ENCODE measurements at regions not wholly inside any gene's neighbourhood (a gene's known extent, or its start where the extent isn't known, plus 50 kb on each side); places are given as distances from the start of the nearest gene placed in this dataset.

DNA sequence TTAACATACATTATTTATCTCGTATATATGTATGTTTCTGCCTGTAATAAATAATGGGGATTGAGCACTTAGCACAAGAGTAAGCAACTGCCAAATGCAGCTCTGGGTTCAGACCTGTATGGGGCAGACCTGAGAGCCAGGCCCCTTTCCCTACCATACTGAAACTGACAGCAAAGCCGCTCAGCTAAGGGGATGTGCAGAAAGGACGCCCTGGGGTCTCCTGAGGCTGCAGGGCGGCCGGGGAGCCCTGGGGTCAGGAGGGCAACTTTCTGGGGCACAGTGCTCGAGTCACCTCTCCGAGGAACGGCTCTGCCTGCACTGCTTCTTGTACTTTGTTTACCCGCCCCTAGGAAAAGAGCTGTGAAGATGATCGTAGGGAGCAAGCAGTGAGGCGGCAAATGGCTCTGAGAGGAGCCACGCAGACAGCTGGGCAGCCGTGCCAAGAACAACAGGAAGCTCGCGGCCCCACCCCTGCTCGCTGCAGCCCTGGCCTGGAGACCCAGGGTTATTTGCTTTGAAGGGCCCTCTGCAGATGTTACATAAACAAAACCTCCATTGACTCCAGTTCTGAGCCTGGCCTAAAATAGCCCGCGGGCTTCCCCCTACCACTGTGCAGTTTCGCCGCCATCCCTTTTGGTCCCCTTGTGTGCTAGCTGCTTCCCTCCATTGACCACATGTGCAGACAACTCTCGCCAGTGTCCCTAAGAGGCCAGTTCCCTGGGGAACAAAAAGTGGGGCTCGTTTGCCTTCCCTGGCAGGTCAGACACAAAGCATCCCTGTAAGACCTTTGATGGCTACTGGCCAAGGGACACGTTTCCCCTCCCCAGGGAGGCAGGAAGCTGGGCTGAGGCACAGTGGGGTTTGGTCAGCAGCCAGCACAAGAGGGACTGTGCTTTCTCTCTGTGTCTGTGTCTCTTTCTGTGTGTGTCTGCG, 111.3 kb upstream of the LNX1 start (continued):
- no peak for TF ChIP-seq ZNF207 (IDR thresholded peaks at IDR 0.05; ENCODE audit: borderline replicate concordance)
- TF ChIP-seq THAP11 (CRISPR knock-in tag; IDR thresholded peaks at IDR 0.05): no peak
- TF ChIP-seq MAZ (IDR thresholded peaks at IDR 0.05; ENCODE audit: borderline replicate concordance, low read depth, low read length): no peak
- no peak for TF ChIP-seq MAZ (CRISPR knock-in tag; IDR thresholded peaks at IDR 0.05; ENCODE audit: low read depth)
- TF ChIP-seq, protein P1, sequence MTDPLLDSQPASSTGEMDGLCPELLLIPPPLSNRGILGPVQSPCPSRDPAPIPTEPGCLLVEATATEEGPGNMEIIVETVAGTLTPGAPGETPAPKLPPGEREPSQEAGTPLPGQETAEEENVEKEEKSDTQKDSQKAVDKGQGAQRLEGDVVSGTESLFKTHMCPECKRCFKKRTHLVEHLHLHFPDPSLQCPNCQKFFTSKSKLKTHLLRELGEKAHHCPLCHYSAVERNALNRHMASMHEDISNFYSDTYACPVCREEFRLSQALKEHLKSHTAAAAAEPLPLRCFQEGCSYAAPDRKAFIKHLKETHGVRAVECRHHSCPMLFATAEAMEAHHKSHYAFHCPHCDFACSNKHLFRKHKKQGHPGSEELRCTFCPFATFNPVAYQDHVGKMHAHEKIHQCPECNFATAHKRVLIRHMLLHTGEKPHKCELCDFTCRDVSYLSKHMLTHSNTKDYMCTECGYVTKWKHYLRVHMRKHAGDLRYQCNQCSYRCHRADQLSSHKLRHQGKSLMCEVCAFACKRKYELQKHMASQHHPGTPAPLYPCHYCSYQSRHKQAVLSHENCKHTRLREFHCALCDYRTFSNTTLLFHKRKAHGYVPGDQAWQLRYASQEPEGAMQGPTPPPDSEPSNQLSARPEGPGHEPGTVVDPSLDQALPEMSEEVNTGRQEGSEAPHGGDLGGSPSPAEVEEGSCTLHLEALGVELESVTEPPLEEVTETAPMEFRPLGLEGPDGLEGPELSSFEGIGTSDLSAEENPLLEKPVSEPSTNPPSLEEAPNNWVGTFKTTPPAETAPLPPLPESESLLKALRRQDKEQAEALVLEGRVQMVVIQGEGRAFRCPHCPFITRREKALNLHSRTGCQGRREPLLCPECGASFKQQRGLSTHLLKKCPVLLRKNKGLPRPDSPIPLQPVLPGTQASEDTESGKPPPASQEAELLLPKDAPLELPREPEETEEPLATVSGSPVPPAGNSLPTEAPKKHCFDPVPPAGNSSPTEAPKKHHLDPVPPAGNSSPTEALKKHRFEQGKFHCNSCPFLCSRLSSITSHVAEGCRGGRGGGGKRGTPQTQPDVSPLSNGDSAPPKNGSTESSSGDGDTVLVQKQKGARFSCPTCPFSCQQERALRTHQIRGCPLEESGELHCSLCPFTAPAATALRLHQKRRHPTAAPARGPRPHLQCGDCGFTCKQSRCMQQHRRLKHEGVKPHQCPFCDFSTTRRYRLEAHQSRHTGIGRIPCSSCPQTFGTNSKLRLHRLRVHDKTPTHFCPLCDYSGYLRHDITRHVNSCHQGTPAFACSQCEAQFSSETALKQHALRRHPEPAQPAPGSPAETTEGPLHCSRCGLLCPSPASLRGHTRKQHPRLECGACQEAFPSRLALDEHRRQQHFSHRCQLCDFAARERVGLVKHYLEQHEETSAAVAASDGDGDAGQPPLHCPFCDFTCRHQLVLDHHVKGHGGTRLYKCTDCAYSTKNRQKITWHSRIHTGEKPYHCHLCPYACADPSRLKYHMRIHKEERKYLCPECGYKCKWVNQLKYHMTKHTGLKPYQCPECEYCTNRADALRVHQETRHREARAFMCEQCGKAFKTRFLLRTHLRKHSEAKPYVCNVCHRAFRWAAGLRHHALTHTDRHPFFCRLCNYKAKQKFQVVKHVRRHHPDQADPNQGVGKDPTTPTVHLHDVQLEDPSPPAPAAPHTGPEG (CRISPR knock-in tag; IDR thresholded peaks at IDR 0.05): no peak
- TF ChIP-seq MIXL1 (CRISPR knock-in tag; IDR thresholded peaks at IDR 0.05): no peak
- TF ChIP-seq FOXC1 (CRISPR knock-in tag; IDR thresholded peaks at IDR 0.05; ENCODE audit: borderline replicate concordance): no peak
- TF ChIP-seq ZNF121 (CRISPR knock-in tag; IDR thresholded peaks at IDR 0.05): no peak
- no peak for TF ChIP-seq RARG (CRISPR knock-in tag; IDR thresholded peaks at IDR 0.05; ENCODE audit: low read depth)
- TF ChIP-seq KMT2B (CRISPR knock-in tag; IDR thresholded peaks at IDR 0.05): no peak
- TF ChIP-seq, protein P2, sequence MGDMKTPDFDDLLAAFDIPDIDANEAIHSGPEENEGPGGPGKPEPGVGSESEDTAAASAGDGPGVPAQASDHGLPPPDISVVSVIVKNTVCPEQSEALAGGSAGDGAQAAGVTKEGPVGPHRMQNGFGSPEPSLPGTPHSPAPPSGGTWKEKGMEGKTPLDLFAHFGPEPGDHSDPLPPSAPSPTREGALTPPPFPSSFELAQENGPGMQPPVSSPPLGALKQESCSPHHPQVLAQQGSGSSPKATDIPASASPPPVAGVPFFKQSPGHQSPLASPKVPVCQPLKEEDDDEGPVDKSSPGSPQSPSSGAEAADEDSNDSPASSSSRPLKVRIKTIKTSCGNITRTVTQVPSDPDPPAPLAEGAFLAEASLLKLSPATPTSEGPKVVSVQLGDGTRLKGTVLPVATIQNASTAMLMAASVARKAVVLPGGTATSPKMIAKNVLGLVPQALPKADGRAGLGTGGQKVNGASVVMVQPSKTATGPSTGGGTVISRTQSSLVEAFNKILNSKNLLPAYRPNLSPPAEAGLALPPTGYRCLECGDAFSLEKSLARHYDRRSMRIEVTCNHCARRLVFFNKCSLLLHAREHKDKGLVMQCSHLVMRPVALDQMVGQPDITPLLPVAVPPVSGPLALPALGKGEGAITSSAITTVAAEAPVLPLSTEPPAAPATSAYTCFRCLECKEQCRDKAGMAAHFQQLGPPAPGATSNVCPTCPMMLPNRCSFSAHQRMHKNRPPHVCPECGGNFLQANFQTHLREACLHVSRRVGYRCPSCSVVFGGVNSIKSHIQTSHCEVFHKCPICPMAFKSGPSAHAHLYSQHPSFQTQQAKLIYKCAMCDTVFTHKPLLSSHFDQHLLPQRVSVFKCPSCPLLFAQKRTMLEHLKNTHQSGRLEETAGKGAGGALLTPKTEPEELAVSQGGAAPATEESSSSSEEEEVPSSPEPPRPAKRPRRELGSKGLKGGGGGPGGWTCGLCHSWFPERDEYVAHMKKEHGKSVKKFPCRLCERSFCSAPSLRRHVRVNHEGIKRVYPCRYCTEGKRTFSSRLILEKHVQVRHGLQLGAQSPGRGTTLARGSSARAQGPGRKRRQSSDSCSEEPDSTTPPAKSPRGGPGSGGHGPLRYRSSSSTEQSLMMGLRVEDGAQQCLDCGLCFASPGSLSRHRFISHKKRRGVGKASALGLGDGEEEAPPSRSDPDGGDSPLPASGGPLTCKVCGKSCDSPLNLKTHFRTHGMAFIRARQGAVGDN (CRISPR knock-in tag; IDR thresholded peaks at IDR 0.05): peak; percentile 81
- no peak for TF ChIP-seq ZBTB7B (CRISPR knock-in tag; IDR thresholded peaks at IDR 0.05)
- TF ChIP-seq ZNF430 (CRISPR knock-in tag; IDR thresholded peaks at IDR 0.05): no peak
- TF ChIP-seq ZNF773 (CRISPR knock-in tag; IDR thresholded peaks at IDR 0.05; ENCODE audit: borderline replicate concordance): no peak
- TF ChIP-seq, protein P3, sequence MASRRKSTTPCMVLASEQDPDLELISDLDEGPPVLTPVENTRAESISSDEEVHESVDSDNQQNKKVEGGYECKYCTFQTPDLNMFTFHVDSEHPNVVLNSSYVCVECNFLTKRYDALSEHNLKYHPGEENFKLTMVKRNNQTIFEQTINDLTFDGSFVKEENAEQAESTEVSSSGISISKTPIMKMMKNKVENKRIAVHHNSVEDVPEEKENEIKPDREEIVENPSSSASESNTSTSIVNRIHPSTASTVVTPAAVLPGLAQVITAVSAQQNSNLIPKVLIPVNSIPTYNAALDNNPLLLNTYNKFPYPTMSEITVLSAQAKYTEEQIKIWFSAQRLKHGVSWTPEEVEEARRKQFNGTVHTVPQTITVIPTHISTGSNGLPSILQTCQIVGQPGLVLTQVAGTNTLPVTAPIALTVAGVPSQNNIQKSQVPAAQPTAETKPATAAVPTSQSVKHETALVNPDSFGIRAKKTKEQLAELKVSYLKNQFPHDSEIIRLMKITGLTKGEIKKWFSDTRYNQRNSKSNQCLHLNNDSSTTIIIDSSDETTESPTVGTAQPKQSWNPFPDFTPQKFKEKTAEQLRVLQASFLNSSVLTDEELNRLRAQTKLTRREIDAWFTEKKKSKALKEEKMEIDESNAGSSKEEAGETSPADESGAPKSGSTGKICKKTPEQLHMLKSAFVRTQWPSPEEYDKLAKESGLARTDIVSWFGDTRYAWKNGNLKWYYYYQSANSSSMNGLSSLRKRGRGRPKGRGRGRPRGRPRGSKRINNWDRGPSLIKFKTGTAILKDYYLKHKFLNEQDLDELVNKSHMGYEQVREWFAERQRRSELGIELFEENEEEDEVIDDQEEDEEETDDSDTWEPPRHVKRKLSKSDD (CRISPR knock-in tag; IDR thresholded peaks at IDR 0.05; ENCODE audit: low read depth): no peak
- TF ChIP-seq SP140L (CRISPR knock-in tag; IDR thresholded peaks at IDR 0.05; ENCODE audit: borderline replicate concordance): no peak
